A673 (cell line): ENCODE measurements at regions not wholly inside any gene's neighbourhood (a gene's known extent, or its start where the extent isn't known, plus 50 kb on each side); places are given as distances from the start of the nearest gene placed in this dataset.

Experiments
- CTCF ChIP-seq: fragments of 300-800, 200-600 bp; sonication (generic); conservative IDR thresholded peaks from 2 replicates; pipeline ENCODE4 v1.5.1; 2017; ENCODE audit warnings: low read depth, mild to moderate bottlenecking, antibody characterized with exemption, low read length, moderate library complexity, mixed read lengths
- EZH2 ChIP-seq: fragments of 200-600 bp; sonication (generic); IDR thresholded peaks from 2 replicates; pipeline ENCODE4 v1.6.1; 2017; ENCODE audit warnings: borderline replicate concordance, low read depth, mild to moderate bottlenecking, mixed read lengths, antibody characterized with exemption, low read length; ENCODE audit not compliant: poor library complexity, severe bottlenecking

- TF ChIP-seq CTCF (no peak), EZH2 (no peak)
These were observed 130.2 kb downstream of the GPR37 start for GRCh38 chr7:124635416-124635815.
